ENCODE measurements at regions not wholly inside any gene's neighbourhood (a gene's known extent, or its start where the extent isn't known, plus 50 kb on each side); places are given as distances from the start of the nearest gene placed in this dataset.
"Not testable (repeated sequence)": the region's sequence is repeated elsewhere in the genome, so short reads cannot be mapped to it uniquely, and the experiment has no call there.

GRCh38 chr7:39824456-39825200, 125.4 kb upstream of the CDK13 start:
- Histone ChIP-seq H3K27me3 (ENCODE audit: control insufficient read depth in 1 of 2, insufficient read depth in 2 of 2, low read length in 2 of 2) (no peaks in the 10 kb centered on the region), H3K4me1 (ENCODE audit: control insufficient read depth in 1 of 2, insufficient read depth in 2 of 2, low read length in 2 of 2) (no peaks in the 10 kb centered on the region), H3K4me3 (ENCODE audit: low read depth in 1 of 2, low read length in 2 of 2) (no peak overlapping the region), H3K9me3 (ENCODE audit: control insufficient read depth in 1 of 2, low read length in 2 of 2) (no peaks in the 10 kb centered on the region), H3K27ac (ENCODE audit: low read depth, low read length) (no peak overlapping the region), H3K9ac (ENCODE audit: low read depth in 1 of 2, low read length in 2 of 2) (no peak overlapping the region), H3K36me3 (ENCODE audit: control insufficient read depth in 1 of 2, insufficient read depth in 2 of 2, low read length in 2 of 2) (no peaks in the 10 kb centered on the region)

- H3K4me3 ChIP-seq (ENCODE audit: low read depth in 1 of 2, low read length in 2 of 2), result no peak overlapping the region
- H3K9ac ChIP-seq (ENCODE audit: low read depth in 1 of 2, low read length in 2 of 2), result no peak overlapping the region
- H3K4me1 ChIP-seq (ENCODE audit: control insufficient read depth in 1 of 2, insufficient read depth in 2 of 2, low read length in 2 of 2), result no peaks in the 10 kb centered on the region
- no peaks in the 10 kb centered on the region for H3K27me3 ChIP-seq (ENCODE audit: control insufficient read depth in 1 of 2, insufficient read depth in 2 of 2, low read length in 2 of 2)
- H3K27ac ChIP-seq (ENCODE audit: low read depth, low read length), result no peak overlapping the region
- H3K9me3 ChIP-seq (ENCODE audit: control insufficient read depth in 1 of 2, low read length in 2 of 2), result no peaks in the 10 kb centered on the region
- no peaks in the 10 kb centered on the region for H3K36me3 ChIP-seq (ENCODE audit: control insufficient read depth in 1 of 2, insufficient read depth in 2 of 2, low read length in 2 of 2)
These were observed 124.6 kb upstream of the CDK13 start for GRCh38 chr7:39825401-39825980.

GRCh38 chr7:39826166-39826565, 123.9 kb upstream of the CDK13 start:
- Histone ChIP-seq H3K36me3 (ENCODE audit: control insufficient read depth in 1 of 2, insufficient read depth in 2 of 2, low read length in 2 of 2) (no peaks in the 10 kb centered on the region), H3K27ac (ENCODE audit: low read depth, low read length) (no peak overlapping the region), H3K4me3 (ENCODE audit: low read depth in 1 of 2, low read length in 2 of 2) (no peak overlapping the region), H3K9me3 (ENCODE audit: control insufficient read depth in 1 of 2, low read length in 2 of 2) (no peaks in the 10 kb centered on the region), H3K27me3 (ENCODE audit: control insufficient read depth in 1 of 2, insufficient read depth in 2 of 2, low read length in 2 of 2) (no peaks in the 10 kb centered on the region), H3K9ac (ENCODE audit: low read depth in 1 of 2, low read length in 2 of 2) (no peak overlapping the region), H3K4me1 (ENCODE audit: control insufficient read depth in 1 of 2, insufficient read depth in 2 of 2, low read length in 2 of 2) (no peaks in the 10 kb centered on the region)

GRCh38 chr7:39827571-39827970, 122.5 kb upstream of the CDK13 start:
- Histone ChIP-seq H3K9ac (ENCODE audit: low read depth in 1 of 2, low read length in 2 of 2) (no peak overlapping the region), H3K9me3 (ENCODE audit: control insufficient read depth in 1 of 2, low read length in 2 of 2) (no peaks in the 10 kb centered on the region), H3K27me3 (ENCODE audit: control insufficient read depth in 1 of 2, insufficient read depth in 2 of 2, low read length in 2 of 2) (peaks cover 8 to 10% of the 10 kb centered on the region in 2 donors), H3K4me1 (ENCODE audit: control insufficient read depth in 1 of 2, insufficient read depth in 2 of 2, low read length in 2 of 2) (no peaks in the 10 kb centered on the region), H3K27ac (ENCODE audit: low read depth, low read length) (no peak overlapping the region), H3K4me3 (ENCODE audit: low read depth in 1 of 2, low read length in 2 of 2) (no peak overlapping the region), H3K36me3 (ENCODE audit: control insufficient read depth in 1 of 2, insufficient read depth in 2 of 2, low read length in 2 of 2) (no peaks in the 10 kb centered on the region)

GRCh38 chr7:39829028-39829427, 121.0 kb upstream of the CDK13 start:
- Histone ChIP-seq H3K9ac (ENCODE audit: low read depth in 1 of 2, low read length in 2 of 2) (no peak overlapping the region), H3K4me1 (ENCODE audit: control insufficient read depth in 1 of 2, insufficient read depth in 2 of 2, low read length in 2 of 2) (no peaks in the 10 kb centered on the region), H3K27me3 (ENCODE audit: control insufficient read depth in 1 of 2, insufficient read depth in 2 of 2, low read length in 2 of 2) (peaks cover 10% of the 10 kb centered on the region in 2 donors), H3K9me3 (ENCODE audit: control insufficient read depth in 1 of 2, low read length in 2 of 2) (no peaks in the 10 kb centered on the region), H3K4me3 (ENCODE audit: low read depth in 1 of 2, low read length in 2 of 2) (no peak overlapping the region), H3K27ac (ENCODE audit: low read depth, low read length) (no peak overlapping the region), H3K36me3 (ENCODE audit: control insufficient read depth in 1 of 2, insufficient read depth in 2 of 2, low read length in 2 of 2) (no peaks in the 10 kb centered on the region)

- Histone ChIP-seq H3K9me3 (ENCODE audit: control insufficient read depth in 1 of 2, low read length in 2 of 2) (no peaks in the 10 kb centered on the region), H3K4me1 (ENCODE audit: control insufficient read depth in 1 of 2, insufficient read depth in 2 of 2, low read length in 2 of 2) (no peaks in the 10 kb centered on the region), H3K36me3 (ENCODE audit: control insufficient read depth in 1 of 2, insufficient read depth in 2 of 2, low read length in 2 of 2) (no peaks in the 10 kb centered on the region), H3K27ac (ENCODE audit: low read depth, low read length) (no peak overlapping the region), H3K27me3 (ENCODE audit: control insufficient read depth in 1 of 2, insufficient read depth in 2 of 2, low read length in 2 of 2) (peaks cover 10 to 14% of the 10 kb centered on the region in 2 donors), H3K9ac (ENCODE audit: low read depth in 1 of 2, low read length in 2 of 2) (no peak overlapping the region), H3K4me3 (ENCODE audit: low read depth in 1 of 2, low read length in 2 of 2) (no peak overlapping the region)
These were observed 117.5 kb upstream of the CDK13 start for GRCh38 chr7:39832519-39833085.

- not testable (repeated sequence) for H3K36me3 ChIP-seq (ENCODE audit: control insufficient read depth in 1 of 2, insufficient read depth in 2 of 2, low read length in 2 of 2); H3K27ac ChIP-seq (ENCODE audit: low read depth, low read length); H3K9me3 ChIP-seq (ENCODE audit: control insufficient read depth in 1 of 2, low read length in 2 of 2); H3K9ac ChIP-seq (ENCODE audit: low read depth in 1 of 2, low read length in 2 of 2); H3K4me1 ChIP-seq (ENCODE audit: control insufficient read depth in 1 of 2, insufficient read depth in 2 of 2, low read length in 2 of 2)
- Histone ChIP-seq H3K27me3 (ENCODE audit: control insufficient read depth in 1 of 2, insufficient read depth in 2 of 2, low read length in 2 of 2) (peaks cover 10 to 14% of the 10 kb centered on the region in 2 donors), H3K4me3 (ENCODE audit: low read depth in 1 of 2, low read length in 2 of 2) (peak overlapping the region; percentile 36 to 53)
These were observed 116.8 kb upstream of the CDK13 start for GRCh38 chr7:39833180-39833799.

- H3K36me3 ChIP-seq (ENCODE audit: control insufficient read depth in 1 of 2, insufficient read depth in 2 of 2, low read length in 2 of 2); H3K4me1 ChIP-seq (ENCODE audit: control insufficient read depth in 1 of 2, insufficient read depth in 2 of 2, low read length in 2 of 2); H3K9ac ChIP-seq (ENCODE audit: low read depth in 1 of 2, low read length in 2 of 2); H3K27ac ChIP-seq (ENCODE audit: low read depth, low read length); H3K9me3 ChIP-seq (ENCODE audit: control insufficient read depth in 1 of 2, low read length in 2 of 2): not testable (repeated sequence)
- peak overlapping the region; percentile 36 to 53 for H3K4me3 ChIP-seq (ENCODE audit: low read depth in 1 of 2, low read length in 2 of 2)
- H3K27me3 ChIP-seq (ENCODE audit: control insufficient read depth in 1 of 2, insufficient read depth in 2 of 2, low read length in 2 of 2), result peaks cover 10 to 14% of the 10 kb centered on the region in 2 donors
These were observed 116.0 kb upstream of the CDK13 start for GRCh38 chr7:39833865-39834634.

- Histone ChIP-seq H3K36me3 (ENCODE audit: control insufficient read depth in 1 of 2, insufficient read depth in 2 of 2, low read length in 2 of 2) (no peaks in the 10 kb centered on the region), H3K4me1 (ENCODE audit: control insufficient read depth in 1 of 2, insufficient read depth in 2 of 2, low read length in 2 of 2) (peaks cover 0 to 5% of the 10 kb centered on the region in 2 donors), H3K9ac (ENCODE audit: low read depth in 1 of 2, low read length in 2 of 2) (no peak overlapping the region), H3K27me3 (ENCODE audit: control insufficient read depth in 1 of 2, insufficient read depth in 2 of 2, low read length in 2 of 2) (peaks cover 0 to 4% of the 10 kb centered on the region in 2 donors), H3K9me3 (ENCODE audit: control insufficient read depth in 1 of 2, low read length in 2 of 2) (no peaks in the 10 kb centered on the region), H3K27ac (ENCODE audit: low read depth, low read length) (no peak overlapping the region), H3K4me3 (ENCODE audit: low read depth in 1 of 2, low read length in 2 of 2) (no peak overlapping the region)
These were observed 111.7 kb upstream of the CDK13 start for GRCh38 chr7:39838326-39838725.

Data from duodenal mucosa (tissue), 2 donors.